BE2C (cell line): ENCODE measurements at regions not wholly inside any gene's neighbourhood (a gene's known extent, or its start where the extent isn't known, plus 50 kb on each side); places are given as distances from the start of the nearest gene placed in this dataset.

Experiments used
- DNase-seq: peaks from one replicate; pipeline ENCODE4 v3.0.0-alpha.2; 2020
- H3K27me3 ChIP-seq: fragments of 250-450 bp; sonication (Bioruptor Pico); 2 replicates; pipeline ENCODE4 v1.5.1; 2020; ENCODE audit warnings: mild to moderate bottlenecking
- H3K36me3 ChIP-seq: fragments of 250-450 bp; sonication (Bioruptor Pico); 2 replicates; pipeline ENCODE4 v1.5.1; 2020; ENCODE audit warnings: mild to moderate bottlenecking
- H3K4me1 ChIP-seq: fragments of 250-450 bp; sonication (Bioruptor Pico); 2 replicates; pipeline ENCODE4 v1.5.1; 2020
- H3K4me3 ChIP-seq: 2 replicates; pipeline ENCODE4 v1.5.1; 2011; ENCODE audit warnings: low read depth, low read length
- H3K9me3 ChIP-seq: fragments of 250-450 bp; sonication (Bioruptor Pico); 2 replicates; pipeline ENCODE4 v1.5.1; 2020
- TF ChIP-seq, protein P1 (sequence below): IDR thresholded peaks from 2 replicates; pipeline ENCODE4 v1.5.1; 2012; ENCODE audit warnings: mild to moderate bottlenecking, low read depth, low read length

- TF ChIP-seq, protein P1, sequence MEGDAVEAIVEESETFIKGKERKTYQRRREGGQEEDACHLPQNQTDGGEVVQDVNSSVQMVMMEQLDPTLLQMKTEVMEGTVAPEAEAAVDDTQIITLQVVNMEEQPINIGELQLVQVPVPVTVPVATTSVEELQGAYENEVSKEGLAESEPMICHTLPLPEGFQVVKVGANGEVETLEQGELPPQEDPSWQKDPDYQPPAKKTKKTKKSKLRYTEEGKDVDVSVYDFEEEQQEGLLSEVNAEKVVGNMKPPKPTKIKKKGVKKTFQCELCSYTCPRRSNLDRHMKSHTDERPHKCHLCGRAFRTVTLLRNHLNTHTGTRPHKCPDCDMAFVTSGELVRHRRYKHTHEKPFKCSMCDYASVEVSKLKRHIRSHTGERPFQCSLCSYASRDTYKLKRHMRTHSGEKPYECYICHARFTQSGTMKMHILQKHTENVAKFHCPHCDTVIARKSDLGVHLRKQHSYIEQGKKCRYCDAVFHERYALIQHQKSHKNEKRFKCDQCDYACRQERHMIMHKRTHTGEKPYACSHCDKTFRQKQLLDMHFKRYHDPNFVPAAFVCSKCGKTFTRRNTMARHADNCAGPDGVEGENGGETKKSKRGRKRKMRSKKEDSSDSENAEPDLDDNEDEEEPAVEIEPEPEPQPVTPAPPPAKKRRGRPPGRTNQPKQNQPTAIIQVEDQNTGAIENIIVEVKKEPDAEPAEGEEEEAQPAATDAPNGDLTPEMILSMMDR = no peak
- Histone ChIP-seq H3K36me3 (no peaks in the 10 kb centered on the region), H3K4me1 (no peaks in the 10 kb centered on the region), H3K27me3 (no peaks in the 10 kb centered on the region), H3K4me3 (no peak overlapping the region), H3K9me3 (no peaks in the 10 kb centered on the region)
- DNase-seq = no peak
These were observed 108.0 kb downstream of the DIPK2A start for GRCh38 chr3:144079634-144080033.

DNA sequence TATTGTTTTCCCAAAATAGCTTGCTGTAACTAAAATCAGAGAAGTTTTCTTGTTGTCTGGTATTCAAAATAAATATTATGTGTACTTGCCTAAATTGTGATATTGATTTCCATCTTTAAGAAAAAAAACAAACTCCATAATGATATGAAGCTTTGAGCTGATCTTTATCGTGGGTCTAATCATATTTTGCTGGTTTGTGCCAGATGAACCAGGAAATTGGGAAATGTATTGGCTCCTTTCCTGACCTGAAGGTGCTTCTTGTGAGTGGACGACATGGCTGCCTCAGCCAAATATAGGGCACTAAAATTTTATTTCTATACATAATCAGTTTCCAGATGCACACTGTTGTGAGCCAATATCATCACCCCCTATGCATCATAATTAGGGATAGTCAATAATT, 113.3 kb downstream of the DIPK2A start:
- Histone ChIP-seq H3K9me3 (no peaks in the 10 kb centered on the region), H3K36me3 (no peaks in the 10 kb centered on the region), H3K4me1 (no peaks in the 10 kb centered on the region), H3K27me3 (no peaks in the 10 kb centered on the region), H3K4me3 (no peak overlapping the region)
- no peak for DNase-seq
- TF ChIP-seq, protein P1 = no peak

GRCh38 chr3:144085964-144086363, 114.3 kb downstream of the DIPK2A start:
- Histone ChIP-seq H3K4me3 (no peak overlapping the region), H3K27me3 (no peaks in the 10 kb centered on the region), H3K4me1 (no peaks in the 10 kb centered on the region), H3K9me3 (no peaks in the 10 kb centered on the region), H3K36me3 (no peaks in the 10 kb centered on the region)
- no peak for DNase-seq
- TF ChIP-seq, protein P1 = no peak

- H3K27me3 ChIP-seq = no peaks in the 10 kb centered on the region
- no peaks in the 10 kb centered on the region for H3K36me3 ChIP-seq
- DNase-seq = no peak
- TF ChIP-seq, protein P1 = no peak
- no peak overlapping the region for H3K4me3 ChIP-seq
- H3K9me3 ChIP-seq = no peaks in the 10 kb centered on the region
- no peaks in the 10 kb centered on the region for H3K4me1 ChIP-seq
These were observed 124.4 kb downstream of the DIPK2A start for GRCh38 chr3:144096016-144096415.

- Histone ChIP-seq H3K9me3 (no peaks in the 10 kb centered on the region), H3K36me3 (no peaks in the 10 kb centered on the region), H3K4me3 (no peak overlapping the region), H3K4me1 (no peaks in the 10 kb centered on the region), H3K27me3 (no peaks in the 10 kb centered on the region)
- TF ChIP-seq, protein P1 = no peak
- no peak for DNase-seq
These were observed 125.5 kb downstream of the DIPK2A start for GRCh38 chr3:144097163-144097562.

DNA sequence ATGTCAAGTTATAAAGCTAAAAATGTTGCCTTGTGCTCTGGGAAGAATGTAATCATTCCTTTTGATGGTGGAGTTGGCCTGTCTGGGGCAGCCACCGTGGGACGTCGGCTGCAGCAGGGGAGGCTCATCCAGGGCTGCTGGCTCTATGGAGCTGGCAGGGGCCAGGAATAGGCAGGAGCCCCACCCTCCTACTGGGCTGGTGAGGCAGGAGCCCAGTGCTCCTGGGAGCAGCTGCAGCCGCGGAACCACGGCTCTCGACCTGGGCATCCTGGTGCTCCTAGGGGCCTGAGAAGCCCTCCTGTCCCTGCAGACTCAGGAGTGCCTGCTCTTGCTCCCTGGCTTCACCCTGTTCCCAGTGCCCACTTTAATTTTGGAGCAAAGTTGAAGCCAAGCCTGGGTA, 127.1 kb downstream of the DIPK2A start:
- DNase-seq = no peak
- Histone ChIP-seq H3K9me3 (no peaks in the 10 kb centered on the region), H3K4me3 (no peak overlapping the region), H3K36me3 (no peaks in the 10 kb centered on the region), H3K4me1 (no peaks in the 10 kb centered on the region), H3K27me3 (no peaks in the 10 kb centered on the region; the same call in 1 of the 2 replicates)
- TF ChIP-seq, protein P1 = no peak
